HS-27A (cell line): ENCODE measurements at regions not wholly inside any gene's neighbourhood (a gene's known extent, or its start where the extent isn't known, plus 50 kb on each side); places are given as distances from the start of the nearest gene placed in this dataset.

Experiments used
- DNase-seq: peaks from one replicate; pipeline ENCODE4 v3.0.0-alpha.2; 2012; ENCODE audit warnings: low read depth, missing footprints

GRCh38 chr1:244945109-244945671 lies 80.8 kb upstream of the HNRNPU start:
- DNase-seq, result no peak

DNA sequence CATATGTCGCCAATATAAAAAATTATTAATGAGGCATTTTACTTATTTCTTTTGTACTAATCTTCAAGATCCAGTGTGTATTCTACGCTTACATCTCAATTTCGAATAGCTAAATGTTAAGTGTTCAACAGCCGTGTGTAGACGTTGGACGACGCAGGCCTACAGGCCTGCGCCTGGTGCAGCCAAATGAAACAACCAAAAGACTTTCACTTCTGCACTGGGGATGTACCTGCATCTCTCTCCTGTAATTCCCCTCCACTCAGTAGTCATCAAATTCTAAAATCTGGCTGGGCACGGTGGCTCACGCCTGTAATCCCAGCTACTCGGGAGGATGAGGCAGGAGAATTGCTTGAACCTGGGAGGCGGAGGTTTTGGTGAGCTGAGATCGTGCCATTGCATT lies 76.8 kb upstream of the HNRNPU start:
- no peak for DNase-seq

DNA sequence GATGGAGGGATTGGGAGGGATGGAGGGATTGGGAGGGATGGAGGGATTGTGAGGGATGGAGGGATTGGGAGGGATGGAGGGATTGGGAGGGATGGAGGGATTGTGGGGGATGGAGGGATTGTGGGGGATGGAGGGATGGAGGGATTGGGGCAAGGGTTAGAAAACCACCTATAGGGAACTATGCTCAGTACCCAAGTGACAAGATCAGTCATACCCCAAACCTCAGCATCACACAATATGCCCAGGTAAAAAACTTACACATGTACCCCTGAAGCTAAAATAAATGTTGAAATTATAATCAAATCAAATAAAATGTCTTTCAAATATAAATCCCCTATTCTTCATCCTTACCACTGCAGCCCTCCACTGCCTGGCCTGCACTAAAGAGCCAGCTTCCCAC lies 72.8 kb upstream of the HNRNPU start:
- DNase-seq, result no peak

GRCh38 chr1:244920911-244921761 lies 56.8 kb upstream of the HNRNPU start:
- DNase-seq, result no peak

DNA sequence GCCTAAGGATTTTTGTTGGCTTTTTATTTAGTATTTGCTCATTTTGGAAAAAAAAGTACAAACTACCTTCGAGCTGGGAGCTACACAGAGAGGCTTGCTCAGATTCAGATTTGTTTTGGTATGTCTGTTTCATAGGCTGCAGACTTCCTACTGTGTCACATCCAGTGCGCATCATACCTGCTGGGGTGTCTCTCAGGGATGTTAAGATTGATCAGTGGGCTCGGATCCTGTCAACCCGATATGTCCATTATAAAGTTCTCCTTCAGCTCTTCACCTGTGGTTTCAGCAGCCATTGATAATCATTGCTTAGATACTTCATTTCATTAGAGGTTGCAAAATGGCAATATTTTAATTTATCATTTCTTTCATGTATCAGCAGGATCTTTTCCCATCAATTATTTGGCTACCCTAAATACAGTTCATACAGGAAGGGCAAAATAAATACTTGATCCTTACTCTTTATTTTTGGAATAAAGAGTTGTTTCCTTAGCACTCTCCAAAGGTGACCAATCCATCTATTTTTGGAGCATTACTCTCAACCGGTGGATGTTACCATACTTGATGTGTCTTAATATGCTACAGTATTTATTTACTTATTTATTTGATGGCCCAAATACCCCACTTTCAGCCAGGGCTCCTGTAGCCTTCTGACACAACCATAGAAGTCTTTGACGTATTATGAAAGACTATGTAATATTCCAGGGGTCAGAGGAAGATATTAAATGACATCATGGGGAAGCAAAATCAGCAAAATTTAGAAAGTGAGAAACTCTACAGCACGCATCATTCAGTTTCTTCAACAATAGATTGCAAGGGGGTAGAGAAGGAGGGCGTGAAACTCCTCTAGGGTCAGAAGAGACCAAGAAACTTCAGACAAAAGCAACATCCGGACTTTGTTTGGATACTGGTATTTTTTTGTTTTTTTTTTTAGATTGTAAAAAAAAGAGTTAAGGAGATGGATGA lies 55.3 kb upstream of the HNRNPU start:
- DNase-seq, result no peak

DNA sequence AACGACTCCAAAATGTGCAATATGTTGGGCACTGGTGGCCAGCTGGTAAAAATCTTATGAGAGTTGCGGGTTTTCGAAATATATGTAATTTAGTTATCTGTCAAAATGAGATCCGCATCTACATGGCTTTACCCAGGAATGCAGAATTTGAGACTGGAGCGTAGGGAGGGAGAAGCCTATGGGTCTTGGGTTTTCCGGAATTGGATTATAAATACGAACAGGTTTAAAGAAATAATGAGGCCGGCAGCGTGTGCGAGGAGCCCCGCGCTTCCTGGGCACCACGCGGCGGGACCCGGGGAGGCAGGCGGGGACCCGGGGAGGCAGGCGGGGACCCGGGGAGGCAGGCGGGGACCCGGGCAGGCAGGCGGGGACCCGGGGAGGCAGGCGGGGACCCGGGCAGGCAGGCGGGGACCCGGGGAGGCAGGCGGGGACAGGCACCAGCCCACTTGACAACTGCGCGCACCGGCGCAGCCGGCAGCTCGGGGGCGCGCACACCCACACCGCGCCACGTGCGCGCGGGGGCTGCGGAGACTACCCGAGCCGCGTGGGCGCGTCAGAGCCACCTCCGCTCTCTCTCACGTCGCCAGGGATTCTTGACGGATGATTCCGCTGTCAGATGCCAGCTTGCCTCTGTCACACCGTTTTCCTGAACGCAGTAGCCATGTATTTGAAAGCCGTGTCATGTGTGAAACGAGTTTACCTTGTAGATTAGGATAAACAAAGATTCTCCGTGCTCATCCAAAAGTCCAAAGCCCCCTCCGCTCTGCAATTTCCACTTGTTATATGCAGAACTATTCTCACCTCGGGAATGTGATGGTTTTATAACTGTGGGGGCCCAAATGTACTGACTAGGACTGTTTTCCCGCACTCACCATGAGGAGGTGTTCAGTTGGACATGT lies 54.3 kb upstream of the HNRNPU start:
- no peak for DNase-seq

- no peak for DNase-seq
Measured at GRCh38 chr1:244917073-244917670, 52.8 kb upstream of the HNRNPU start.

- no peak for DNase-seq
Measured at GRCh38 chr1:244915736-244916135, 51.4 kb upstream of the HNRNPU start.

DNA sequence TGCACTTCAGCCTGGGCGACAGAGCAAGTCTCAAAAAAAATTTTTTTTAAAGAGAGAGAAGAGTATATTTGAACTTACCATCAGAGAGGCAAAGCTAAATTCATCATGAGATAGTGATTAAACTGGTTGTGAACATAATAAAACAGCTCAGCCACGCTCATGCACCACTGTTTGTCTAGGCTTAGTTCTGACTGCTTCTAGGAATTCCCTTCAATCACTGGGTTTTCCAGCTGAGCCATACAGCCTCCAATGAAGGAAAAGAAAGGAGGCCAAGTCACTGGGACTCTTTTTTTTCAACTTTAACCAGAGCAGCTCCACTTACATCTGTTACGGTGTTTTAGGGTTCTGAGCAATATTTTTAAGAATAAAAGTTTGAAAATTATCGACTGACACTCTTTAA lies 50.4 kb upstream of the HNRNPU start:
- DNase-seq, result no peak
